LoVo (cell line): ENCODE measurements at regions not wholly inside any gene's neighbourhood (a gene's known extent, or its start where the extent isn't known, plus 50 kb on each side); places are given as distances from the start of the nearest gene placed in this dataset.

Experiments used
- DNase-seq: peaks from one replicate; pipeline ENCODE4 v3.0.0-alpha.2; 2016; ENCODE audit warnings: low spot score

DNA sequence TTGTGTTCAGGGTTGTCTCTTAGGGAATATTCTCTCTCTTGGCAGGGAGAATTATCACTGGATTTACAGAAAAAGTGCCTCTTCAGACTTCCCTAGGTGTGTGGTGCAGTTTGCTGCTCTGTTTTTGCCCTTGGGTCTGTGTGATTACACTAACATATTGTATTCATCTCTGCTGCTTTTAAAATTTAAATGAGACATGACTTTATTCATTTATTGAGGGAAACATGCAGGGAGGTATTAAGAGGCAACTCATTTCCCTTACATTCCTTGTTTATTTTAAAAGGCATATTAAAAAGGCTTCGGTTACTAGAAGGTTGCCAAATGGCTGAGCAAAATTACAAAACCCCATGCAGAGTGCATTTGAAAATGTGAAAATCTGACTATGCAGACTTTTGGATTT lies 135.1 kb upstream of the GEMIN8 start:
- DNase-seq = no peak

DNA sequence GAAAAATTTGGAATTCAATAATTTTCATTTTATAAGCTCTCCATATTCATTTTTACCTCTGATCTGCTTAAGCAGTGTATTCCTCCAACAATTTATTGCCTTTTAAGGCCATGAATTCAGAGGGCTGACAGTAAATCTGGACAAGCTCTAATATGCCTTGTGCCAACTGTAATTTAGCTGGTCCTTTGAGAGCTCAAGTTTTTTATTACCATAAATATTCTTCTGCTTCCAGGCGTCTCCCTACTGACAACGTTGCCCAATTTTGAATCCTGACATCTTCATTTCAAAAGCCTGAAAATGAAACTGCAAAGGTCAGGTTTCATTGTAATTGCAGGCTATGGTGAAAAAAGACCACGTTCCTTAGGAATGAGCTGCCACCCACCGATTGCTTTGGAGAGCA lies 95.8 kb upstream of the GEMIN8 start:
- DNase-seq = no peak

GRCh38 chrX:14124562-14124961 lies 94.9 kb upstream of the GEMIN8 start:
- DNase-seq = no peak

GRCh38 chrX:14095702-14096101 lies 66.0 kb upstream of the GEMIN8 start:
- DNase-seq = peak; percentile 27

DNA sequence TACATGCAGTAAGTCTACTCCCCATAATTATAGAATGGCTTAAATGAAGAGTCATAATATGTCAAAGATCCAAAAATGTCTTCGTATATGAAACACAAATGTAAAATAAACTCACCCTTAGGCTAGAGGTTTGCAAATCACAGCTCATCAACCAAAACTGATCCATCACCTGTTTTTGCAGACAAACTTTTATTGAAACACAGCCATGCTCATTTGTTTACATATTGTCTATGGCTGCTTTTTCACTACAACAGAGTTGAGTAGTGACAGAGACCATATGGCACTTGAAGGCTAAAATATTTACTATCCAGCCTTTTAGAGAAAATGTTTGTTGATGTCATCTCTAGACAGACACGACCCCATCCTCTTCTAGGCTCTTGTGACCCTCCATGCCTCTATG lies 64.5 kb upstream of the GEMIN8 start:
- no peak for DNase-seq

GRCh38 chrX:14084466-14084865 lies 54.8 kb upstream of the GEMIN8 start:
- DNase-seq = no peak

GRCh38 chrX:14083783-14084182 lies 54.1 kb upstream of the GEMIN8 start:
- no peak for DNase-seq

DNA sequence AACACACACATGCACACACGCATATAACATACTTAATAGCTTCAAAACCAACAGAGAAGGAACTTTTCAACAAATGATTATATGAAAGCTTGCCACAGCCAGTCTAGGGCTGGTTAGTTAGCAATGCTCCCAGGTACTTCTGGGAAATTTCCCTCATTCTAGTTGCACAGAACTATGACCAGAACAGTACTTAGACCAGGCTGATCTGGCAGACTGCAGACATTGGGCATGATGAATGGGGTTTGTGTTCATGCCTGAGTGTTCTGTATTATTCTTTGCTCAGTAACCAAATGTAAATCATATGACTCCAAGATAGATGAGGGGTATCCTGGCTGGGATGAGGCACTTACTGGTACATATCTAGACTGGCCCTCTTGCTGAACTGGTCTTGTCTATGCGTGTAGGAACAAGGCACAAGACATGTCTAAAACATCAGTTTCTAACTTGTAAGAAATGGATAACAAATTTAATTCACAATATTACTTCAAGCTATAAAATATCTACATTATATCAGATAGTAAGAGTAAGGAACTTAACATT lies 50.3 kb upstream of the GEMIN8 start:
- no peak for DNase-seq
